Endothelial cell of umbilical vein (primary cell): ENCODE measurements at regions not wholly inside any gene's neighbourhood (a gene's known extent, or its start where the extent isn't known, plus 50 kb on each side); places are given as distances from the start of the nearest gene placed in this dataset.

ENCODE experiments used
- CTCF ChIP-seq, 2 donors: IDR thresholded peaks; 1 replicate in 1 of 2; 2 replicates in 1 of 2; pipeline ENCODE4 v1.5.1; 2011; ENCODE audit warnings: low read length in 2 of 2, mild to moderate bottlenecking in 2 of 2, moderate library complexity in 2 of 2, control low read depth in 1 of 2, inconsistent platforms in 1 of 2, low read depth in 1 of 2; ENCODE audit not compliant: insufficient read depth in 1 of 2; ENCODE audit errors: extremely low read depth in 1 of 2
- JUN ChIP-seq: IDR thresholded peaks from 2 replicates; pipeline ENCODE4 v1.6.1; 2011; ENCODE audit warnings: borderline replicate concordance, low read depth; ENCODE audit not compliant: insufficient read length, insufficient read depth
- MAX ChIP-seq: IDR thresholded peaks from 2 replicates; pipeline ENCODE4 v1.6.1; 2011; ENCODE audit not compliant: insufficient read depth, insufficient read length
- POLR2A ChIP-seq: IDR thresholded peaks from 2 replicates; pipeline ENCODE4 v1.6.1; 2012; ENCODE audit warnings: low read depth, mild to moderate bottlenecking, control low read depth, low read length
- POLR2AphosphoS5 ChIP-seq: IDR thresholded peaks from 2 replicates; pipeline ENCODE4 v1.6.1; 2012; ENCODE audit warnings: low read depth, mild to moderate bottlenecking, control low read depth, low read length, moderate library complexity; ENCODE audit not compliant: insufficient read depth

GRCh38 chr2:220166616-220167015, 539.2 kb downstream of the SLC4A3 start:
- TF ChIP-seq POLR2A (no peak), CTCF (IDR thresholded peaks at IDR 0.05; ENCODE audit: extremely low read depth in 1 of 2, insufficient read depth in 1 of 2, low read depth in 1 of 2, low read length in 2 of 2) (no peak), JUN (no peak), POLR2AphosphoS5 (no peak), MAX (no peak)
